Osteocyte (in vitro differentiated cells): ENCODE measurements at regions not wholly inside any gene's neighbourhood (a gene's known extent, or its start where the extent isn't known, plus 50 kb on each side); places are given as distances from the start of the nearest gene placed in this dataset.

Experiments
- DNase-seq: peaks from one replicate; pipeline ENCODE4 v3.0.0; 2021; ENCODE audit warnings: mixed read lengths; ENCODE audit not compliant: unreplicated experiment; ENCODE audit errors: extremely low spot score
- H3K27ac Mint-ChIP-seq: one replicate; pipeline ENCODE4 v1.8.0; 2021; ENCODE audit warnings: mild to moderate bottlenecking, mixed read lengths; ENCODE audit not compliant: unreplicated experiment
- H3K27me3 Mint-ChIP-seq: one replicate; pipeline ENCODE4 v1.8.0; 2021; ENCODE audit warnings: mixed read lengths; ENCODE audit not compliant: unreplicated experiment
- H3K36me3 Mint-ChIP-seq: one replicate; pipeline ENCODE4 v1.8.0; 2021; ENCODE audit warnings: mixed read lengths; ENCODE audit not compliant: unreplicated experiment
- H3K4me1 Mint-ChIP-seq: one replicate; pipeline ENCODE4 v1.8.0; 2021; ENCODE audit warnings: mixed read lengths; ENCODE audit not compliant: unreplicated experiment
- H3K4me3 Mint-ChIP-seq: one replicate; pipeline ENCODE4 v1.8.0; 2021; ENCODE audit warnings: mild to moderate bottlenecking, moderate library complexity, mixed read lengths; ENCODE audit not compliant: unreplicated experiment
- H3K9me3 Mint-ChIP-seq: one replicate; pipeline ENCODE4 v1.8.0; 2021; ENCODE audit warnings: mixed read lengths; ENCODE audit not compliant: unreplicated experiment
- CTCF ChIP-seq: fragments of 200-600 bp; sonication (generic); IDR thresholded peaks from 2 replicates; pipeline ENCODE4 v1.5.0; 2021; ENCODE audit warnings: antibody characterized with exemption, mild to moderate bottlenecking, moderate library complexity

DNA sequence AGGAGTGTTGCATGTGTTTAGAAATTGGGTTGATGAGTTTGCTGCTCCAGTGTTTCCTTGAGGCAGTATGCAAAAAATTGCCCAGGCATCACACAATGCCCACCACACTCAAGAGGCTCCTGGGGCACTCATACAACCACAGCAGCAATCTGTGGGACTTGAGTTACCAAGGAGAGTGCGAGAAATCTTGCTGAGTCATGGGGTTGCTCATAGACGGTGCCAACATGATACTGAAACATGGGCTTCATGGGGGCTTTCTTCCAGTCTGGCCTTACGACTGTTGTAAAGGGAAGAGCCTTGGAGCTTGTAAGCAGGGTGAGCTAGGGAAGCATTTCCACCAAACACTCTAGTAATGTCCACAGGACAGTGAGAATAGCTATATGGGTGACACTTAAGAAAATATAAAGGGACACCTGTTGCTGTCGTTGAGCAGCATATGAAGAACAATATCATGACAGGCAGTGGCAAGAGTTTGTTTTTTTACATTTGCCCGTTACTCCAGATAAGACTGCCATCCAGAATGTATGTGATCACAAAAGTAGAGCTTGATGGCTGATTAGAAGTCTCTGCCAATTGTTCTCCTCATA lies 1237.4 kb downstream of the UQCRFS1 start:
- Mint-ChIP-seq H3K4me1 (peaks cover 23% of the 10 kb centered on the region), H3K27ac (no peak overlapping the region), H3K9me3 (no peaks in the 10 kb centered on the region), H3K4me3 (no peak overlapping the region), H3K27me3 (no peaks in the 10 kb centered on the region), H3K36me3 (no peaks in the 10 kb centered on the region)
- no peak for TF ChIP-seq CTCF
- no peak for DNase-seq

DNA sequence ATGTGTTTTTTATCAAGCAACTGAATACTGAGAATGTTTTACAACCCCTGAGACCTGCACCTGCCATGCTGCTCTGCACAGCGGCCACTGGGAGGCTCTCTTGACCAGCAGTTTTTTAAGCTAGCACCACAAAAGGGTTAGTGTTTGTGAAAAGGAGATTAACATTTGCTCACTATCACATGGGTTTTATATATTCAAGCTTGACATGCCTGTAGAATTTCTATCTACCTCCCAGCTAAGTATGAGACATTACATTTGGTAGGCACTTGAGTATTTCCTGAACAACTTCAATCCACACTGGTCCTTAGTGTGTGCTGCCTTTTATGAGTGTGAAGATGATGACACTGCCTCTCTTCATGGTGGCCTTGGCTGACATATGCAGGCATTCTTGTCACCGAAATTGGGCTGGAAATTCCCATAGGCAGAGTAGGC lies 1238.9 kb downstream of the UQCRFS1 start:
- DNase-seq: no peak
- H3K9me3 Mint-ChIP-seq: no peaks in the 10 kb centered on the region

DNA sequence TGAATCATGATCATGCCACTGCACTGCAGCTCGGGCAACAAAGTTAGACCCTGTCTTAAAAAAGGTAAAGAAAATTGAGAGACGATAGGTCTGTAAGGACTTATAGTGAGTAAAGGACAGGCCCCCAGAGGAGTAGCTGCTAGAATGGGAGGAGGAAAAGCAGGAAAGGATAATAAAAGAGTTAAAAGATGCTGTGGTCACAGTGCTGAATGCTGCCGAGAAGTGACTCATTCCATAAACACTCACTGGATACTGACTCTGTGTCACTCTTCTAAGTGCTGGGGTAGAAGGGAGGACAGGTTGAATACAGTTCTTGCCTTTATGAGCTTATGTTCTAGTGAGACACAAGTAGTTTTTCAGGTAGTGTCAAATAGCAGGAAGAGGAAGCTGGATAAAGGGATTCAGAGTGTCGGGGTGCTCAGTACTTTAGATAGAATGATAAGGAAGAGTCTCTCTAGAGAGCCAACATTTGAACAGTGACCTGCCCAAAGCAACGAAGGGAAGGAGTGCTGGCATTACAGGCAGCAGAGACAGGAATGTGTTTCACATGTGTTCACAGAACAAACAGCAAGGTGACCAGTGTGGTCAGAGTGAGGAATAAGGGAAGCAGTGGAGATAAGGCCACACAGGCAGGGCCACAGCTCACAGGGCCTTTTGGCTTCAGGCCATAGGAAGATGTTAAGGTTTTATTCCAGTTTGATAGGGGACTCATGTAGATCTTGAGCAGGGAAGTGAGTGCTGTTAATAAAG lies 1240.5 kb downstream of the UQCRFS1 start:
- no peaks in the 10 kb centered on the region for H3K27me3 Mint-ChIP-seq
- no peak for TF ChIP-seq CTCF
- H3K27ac Mint-ChIP-seq: peak overlapping the region; percentile 3
- no peak for DNase-seq
- no peaks in the 10 kb centered on the region for H3K36me3 Mint-ChIP-seq
- H3K4me3 Mint-ChIP-seq: no peak overlapping the region
- H3K4me1 Mint-ChIP-seq: peaks cover 25% of the 10 kb centered on the region
- no peaks in the 10 kb centered on the region for H3K9me3 Mint-ChIP-seq

More for the DNA sequence above, 1238.9 kb downstream of the UQCRFS1 start:
- TF ChIP-seq CTCF: peak; percentile 65
- Mint-ChIP-seq H3K27ac (no peak overlapping the region), H3K4me3 (no peak overlapping the region), H3K4me1 (peaks cover 25% of the 10 kb centered on the region), H3K27me3 (no peaks in the 10 kb centered on the region), H3K36me3 (no peaks in the 10 kb centered on the region)

DNA sequence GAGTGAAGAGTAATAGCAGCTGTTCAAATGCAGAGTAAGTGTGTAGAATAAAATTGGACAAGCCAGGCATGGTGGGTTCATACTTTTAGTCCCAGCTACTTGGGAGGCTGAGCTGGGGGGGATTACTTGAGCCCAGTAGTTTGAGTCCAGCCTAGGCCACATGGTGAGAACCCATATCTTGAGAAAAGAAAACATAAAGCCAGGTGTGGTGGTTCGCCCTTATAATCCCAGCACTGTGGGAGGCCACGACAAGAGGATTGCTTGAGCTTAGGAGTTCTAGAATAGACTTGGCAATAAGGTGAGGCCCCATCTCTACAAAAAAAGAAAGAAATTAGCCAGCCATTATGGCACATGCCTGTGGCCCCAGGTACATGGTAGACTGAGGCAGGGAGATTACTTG lies 1241.1 kb downstream of the UQCRFS1 start:
- no peaks in the 10 kb centered on the region for H3K9me3 Mint-ChIP-seq
- DNase-seq: no peak
- H3K4me1 Mint-ChIP-seq: peaks cover 25% of the 10 kb centered on the region
- H3K36me3 Mint-ChIP-seq: no peaks in the 10 kb centered on the region
- no peak overlapping the region for H3K4me3 Mint-ChIP-seq
- no peaks in the 10 kb centered on the region for H3K27me3 Mint-ChIP-seq
- peak overlapping the region; percentile 57 for H3K27ac Mint-ChIP-seq
- no peak for TF ChIP-seq CTCF

DNA sequence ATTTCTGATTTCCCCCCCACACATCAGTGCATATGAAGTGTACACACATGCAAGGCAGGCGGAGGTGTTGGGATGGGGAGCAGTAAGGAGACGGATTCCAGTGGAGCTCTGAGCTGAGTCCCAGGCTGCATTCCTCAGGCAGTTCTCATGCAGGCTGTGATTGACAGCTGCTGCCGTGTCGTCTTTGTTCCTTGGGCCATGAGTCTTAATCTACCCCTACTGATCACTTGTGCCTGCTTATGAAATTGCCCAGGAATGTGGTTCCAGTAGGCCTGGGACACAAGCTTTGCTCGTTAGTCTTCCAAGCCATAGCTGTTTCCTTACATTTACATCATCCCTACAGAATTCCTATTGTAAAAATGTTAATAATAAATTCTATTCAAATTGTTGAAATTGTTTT lies 1241.9 kb downstream of the UQCRFS1 start:
- H3K4me1 Mint-ChIP-seq: peaks cover 25% of the 10 kb centered on the region
- H3K9me3 Mint-ChIP-seq: no peaks in the 10 kb centered on the region
- no peak for TF ChIP-seq CTCF
- no peak overlapping the region for H3K4me3 Mint-ChIP-seq
- H3K36me3 Mint-ChIP-seq: no peaks in the 10 kb centered on the region
- H3K27ac Mint-ChIP-seq: peak overlapping the region; percentile 57
- DNase-seq: no peak
- no peaks in the 10 kb centered on the region for H3K27me3 Mint-ChIP-seq
